Muscle of arm (tissue), 1 donor: ENCODE measurements at regions not wholly inside any gene's neighbourhood (a gene's known extent, or its start where the extent isn't known, plus 50 kb on each side); places are given as distances from the start of the nearest gene placed in this dataset.

Source experiments
- DNase-seq: peaks from one replicate; pipeline ENCODE4 v3.0.0-alpha.2; 2013

DNA sequence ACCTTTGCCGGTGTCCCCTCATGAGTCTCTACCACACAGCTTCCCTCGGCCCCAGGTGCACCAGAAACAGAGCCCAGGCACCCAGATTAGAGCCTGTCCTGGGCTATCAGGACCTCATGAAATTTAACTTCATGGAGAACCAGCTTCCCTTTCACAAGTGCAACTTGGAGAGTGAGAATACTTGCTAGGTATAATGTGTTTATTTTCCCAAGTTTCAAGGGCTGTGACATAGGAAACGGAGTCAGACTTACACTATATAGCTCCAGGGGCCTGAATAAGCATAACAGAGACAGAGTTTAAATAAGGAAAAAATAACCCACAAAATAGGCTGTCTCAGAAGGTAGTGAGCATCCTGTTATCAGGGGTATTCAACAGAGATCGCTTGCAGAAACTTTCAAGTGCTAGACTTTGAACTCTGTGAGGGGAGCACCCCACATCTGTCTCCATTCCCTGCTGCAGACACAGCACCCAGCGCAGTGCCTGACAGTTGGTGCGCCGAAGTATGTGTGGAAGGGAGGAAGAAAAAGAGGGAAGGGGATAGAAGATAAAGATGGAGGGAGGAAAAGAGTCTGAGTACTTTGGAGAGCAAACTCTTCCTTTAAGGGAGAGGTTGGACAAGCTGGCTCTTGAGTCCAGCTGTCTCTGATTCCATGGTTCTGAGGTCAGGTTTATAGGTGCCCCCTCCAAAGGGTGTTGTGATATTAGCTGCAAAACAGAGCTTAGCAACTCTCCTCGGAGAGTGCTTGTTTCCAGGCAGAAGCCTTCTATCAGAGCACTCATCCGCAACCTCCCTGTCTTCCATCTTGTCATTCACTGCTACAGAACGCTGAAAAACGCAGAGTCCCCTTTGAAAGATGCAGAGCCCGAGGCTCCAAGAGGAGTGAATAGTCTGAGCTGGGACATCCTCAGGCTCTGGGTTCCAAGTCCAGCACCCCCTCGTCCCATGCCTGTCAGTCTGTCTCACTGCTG is 84.8 kb downstream of the CPN2 start:
- DNase-seq = no peak

DNA sequence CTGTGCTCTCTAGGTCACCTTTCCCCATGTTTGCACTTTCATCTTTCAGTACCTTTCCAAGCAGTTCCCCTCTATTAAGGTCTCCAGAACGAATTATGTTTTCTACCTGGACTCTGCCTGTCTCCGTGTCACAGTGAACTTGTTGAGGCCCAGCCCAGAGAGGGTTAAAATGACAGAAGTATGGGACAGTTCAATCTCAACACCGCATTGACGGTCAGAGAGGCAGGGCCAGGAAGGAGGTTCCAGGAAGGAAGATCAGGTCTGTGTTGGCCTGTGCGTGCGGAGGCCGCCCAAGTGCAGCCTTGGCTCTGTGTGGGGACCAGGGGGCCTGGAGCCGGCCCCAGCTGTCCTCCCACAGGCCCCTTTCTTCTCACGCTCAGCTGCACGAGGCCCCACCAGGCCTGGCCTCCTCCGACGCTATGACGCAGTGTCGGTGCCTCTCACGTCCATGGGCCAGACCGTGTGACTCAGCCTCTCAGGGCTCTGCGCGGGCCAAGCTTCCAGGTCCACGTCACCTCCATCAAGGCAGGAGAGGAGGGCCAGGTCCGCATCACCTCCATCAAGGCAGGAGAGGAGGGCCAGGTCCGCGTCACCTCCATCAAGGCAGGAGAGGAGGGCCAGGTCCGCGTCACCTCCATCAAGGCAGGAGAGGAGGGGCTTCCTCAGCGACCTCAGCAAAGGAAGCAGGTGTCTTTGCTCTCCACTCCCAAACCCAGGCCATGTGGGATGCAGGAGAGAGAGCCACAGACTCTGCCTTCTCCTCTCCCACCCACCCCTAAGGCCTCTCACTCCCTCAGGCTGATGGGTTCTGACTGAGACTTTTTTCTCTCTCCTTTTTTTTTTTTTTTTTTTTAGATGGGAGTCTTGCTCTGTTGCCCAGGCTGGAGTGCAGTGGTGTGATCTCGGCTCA is 83.1 kb downstream of the CPN2 start:
- peak; percentile 72 for DNase-seq

DNA sequence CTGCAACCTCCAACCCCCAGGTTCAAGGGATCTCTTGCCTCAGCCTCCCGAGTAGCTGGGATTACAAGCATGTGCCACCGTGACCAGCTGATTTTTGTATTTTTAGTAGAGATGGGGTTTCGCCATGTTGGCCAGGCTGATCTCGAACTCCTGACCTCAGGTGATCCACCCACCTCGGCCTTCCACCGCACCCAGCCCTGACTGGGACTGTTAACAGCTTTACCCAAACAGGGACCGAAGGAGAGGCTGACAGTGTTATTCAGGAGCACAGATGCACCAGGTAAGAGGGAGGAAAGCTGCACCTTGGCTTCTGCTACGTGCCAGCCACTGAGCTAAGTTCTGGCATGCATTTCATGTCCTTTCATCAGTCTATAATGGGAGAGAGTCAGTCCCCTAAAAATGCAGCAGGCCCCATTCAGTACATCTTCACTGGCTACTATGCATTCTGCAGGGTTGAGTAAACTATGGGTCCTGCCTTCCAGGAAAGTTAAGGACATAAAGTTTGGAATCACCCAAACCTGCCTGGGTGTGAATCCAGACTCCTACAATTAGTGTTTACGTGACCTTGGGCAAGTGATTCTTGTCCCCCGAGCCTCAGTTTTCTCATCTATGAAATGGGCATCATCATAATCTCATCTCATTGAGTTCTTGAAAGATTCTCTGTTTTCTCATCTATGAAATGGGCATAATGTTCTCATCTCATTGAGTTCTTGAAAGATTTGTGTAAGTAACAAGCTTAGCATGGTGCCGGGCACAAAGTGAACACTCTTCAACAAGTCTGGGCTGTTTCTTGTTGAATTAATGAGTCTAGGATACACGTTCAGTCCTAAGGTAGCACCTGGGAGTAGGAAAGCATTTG is 82.2 kb downstream of the CPN2 start:
- DNase-seq = no peak

DNA sequence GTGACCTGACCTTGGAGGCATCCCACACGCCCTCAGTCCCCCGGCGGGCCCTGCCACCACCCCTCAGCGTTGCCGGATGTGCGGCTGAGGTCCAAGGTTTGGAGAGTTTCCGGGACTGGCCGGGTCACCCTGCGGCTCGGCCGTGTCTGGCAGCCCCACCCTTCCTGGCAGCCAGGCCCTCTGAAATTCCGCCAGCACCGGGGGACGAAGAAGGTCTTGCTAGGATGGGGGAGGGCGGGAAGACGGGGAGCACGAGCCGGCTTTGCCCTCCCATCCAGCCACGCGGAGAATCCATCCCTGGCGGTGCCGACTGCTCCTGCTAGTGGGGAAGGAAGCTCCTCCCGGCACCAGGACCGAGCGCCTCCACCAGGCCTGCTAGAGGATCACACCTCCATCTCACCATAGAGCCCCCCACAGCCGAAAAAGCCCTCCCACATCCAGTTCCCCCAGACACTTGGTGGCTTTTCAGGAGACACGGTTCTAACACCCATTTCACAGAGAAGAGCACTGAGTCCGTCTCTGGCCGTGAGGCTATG is 81.5 kb downstream of the CPN2 start:
- DNase-seq = peak; percentile 73

DNA sequence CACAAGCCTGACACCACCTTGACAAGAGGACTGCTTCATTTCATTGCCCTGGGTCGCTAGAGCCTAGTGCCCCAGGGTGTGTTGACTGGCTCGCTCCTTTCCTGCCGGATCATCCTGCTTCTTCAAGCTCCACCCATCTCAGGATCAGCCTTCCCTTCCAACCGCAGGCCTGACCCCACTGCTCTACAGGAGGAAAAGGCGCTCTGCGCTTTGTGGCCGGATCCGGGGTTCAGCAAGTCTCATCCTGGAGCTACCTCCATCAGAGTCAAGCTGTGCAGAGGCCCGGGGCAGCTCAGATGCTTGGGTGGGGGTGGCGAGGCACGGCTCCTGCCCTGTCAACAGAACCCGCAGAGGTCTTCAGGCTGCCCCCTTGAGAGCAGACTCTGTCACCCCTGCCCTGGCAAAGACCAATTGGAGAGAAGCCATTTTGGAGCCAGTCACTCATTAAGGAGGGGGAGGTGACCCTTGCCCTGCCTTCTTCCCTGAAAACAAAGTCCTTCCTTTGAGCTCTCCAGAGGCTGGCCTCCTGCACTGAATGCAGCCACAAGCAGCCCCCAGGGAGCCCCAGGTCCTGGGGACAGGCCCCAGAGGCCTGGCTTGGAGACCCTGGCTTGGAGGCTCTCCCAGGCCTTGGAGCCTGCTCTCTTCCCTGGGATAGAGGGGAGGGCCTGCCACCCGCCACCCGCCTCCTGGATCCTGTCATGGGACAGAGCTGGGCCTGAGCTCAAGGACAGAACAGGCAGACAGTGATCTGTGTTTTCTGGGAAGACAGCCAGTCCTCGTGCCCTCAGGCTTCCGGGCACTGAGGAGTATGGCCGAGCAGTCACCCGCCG is 80.3 kb downstream of the CPN2 start:
- DNase-seq = peak; percentile 64

DNA sequence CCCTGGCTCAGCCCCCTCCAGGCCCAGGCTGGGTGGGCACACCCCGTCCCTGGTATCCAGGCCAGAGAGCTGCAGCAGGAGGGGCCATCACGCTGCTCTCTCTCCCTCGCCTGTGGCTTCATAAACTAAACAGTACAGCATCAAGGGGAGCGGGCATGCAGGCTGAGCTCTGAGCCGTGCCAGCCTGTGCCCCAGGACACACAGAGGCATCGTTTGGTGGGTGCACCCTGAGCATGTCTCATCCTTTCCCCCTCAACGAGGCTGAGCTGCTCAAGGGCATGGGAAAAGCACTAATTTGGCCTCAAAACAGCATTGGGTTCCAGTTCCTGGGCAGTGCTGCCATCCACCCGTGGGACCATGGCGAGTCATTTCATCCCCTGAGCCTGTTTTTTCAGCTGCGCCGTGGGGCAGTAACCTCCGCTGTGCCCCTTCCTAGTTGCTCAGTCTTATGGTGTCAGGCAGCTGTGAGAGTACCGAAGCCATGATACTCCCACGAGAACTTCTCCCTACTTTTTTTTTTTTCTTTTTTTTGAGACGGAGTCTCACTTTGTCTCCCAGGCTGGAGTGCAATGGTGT is 79.6 kb downstream of the CPN2 start:
- no peak for DNase-seq

DNA sequence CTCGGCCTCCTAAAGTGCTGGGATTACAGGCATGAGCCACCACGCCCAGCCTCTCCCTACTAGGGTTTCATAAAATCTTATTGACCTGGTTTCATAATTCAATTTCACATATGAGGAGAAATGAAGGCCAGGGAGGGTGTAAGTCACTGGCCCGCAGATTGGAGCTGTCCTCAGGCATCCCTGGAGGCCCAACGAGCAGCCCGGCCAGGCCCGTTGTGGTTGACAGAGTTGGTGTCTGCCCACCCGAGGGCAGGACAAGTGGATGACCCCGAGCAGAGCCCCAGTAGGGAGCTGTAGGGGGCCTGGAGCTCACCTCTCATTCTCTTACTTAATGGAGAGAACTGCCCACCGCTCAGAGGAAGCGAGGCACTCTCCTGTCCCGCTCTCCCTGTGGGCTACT is 78.9 kb downstream of the CPN2 start:
- DNase-seq = no peak

DNA sequence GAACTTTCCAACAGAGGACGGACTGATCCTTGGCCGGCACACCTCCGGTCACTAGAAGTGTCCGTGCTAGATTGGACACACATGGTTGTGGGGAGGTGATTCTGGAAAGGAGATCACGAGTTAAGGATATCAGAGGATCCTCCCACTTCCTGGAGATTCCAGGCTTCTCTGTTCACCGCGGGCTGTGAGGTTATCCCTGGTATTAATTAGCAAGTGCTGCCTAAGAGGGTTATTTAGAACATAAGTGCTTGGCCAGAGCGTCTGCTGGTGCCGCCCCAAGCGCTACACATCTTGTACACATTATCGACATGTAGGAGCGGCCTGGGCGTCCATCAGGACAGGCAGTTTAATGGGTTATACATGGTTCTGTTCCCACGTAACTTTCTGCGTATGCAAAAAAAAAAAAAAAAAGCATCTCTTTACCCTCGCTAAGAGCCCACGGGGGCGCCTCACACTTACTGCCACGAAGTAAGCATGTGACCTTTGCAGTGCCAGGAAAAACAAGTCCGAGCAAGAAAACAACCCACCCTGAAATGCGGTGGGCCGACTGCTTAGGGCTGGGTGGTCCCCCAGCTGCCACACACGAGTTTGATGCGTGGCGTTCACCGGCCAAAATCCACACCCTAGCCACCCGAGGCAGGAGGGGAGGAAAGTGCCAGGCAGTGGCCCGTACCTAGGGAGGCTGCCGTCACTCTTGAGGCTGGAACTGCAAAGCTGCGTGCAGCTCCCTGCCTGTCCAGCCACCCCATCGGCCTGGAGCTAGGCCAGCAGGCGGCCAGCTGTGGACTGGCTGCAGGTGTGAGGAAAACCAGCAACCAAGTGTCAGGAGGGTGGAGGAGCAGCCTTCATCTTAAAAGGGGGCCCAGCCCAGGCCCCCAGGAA is 78.0 kb downstream of the CPN2 start:
- peak; percentile 36 for DNase-seq

DNA sequence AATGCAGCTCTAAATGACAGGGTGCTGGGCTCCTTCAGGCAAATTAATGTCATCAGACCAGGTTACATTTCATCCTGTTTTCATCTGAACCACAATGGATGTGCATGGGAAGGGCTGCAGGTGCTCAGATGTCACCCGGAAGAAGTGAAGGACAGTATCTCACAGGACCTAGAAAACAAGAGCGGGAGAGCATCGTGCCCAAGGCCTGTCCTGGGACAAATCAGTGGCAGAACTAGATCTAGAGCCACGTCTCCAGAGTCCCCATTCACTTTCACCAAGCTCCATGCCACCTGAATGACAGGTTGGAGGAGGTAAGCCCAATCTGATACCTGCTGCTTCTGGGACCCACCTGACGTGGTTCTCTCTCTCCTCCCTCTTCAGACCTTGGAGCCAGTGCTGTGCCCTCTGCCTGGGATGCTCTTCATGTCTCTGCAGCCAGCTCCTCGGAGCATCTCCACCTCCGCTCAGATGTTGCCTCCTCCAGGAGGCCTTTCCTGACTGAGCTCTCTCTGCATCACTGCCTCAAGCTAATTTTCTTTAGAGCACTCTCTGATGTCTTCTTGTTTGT is 77.3 kb downstream of the CPN2 start:
- DNase-seq = no peak

DNA sequence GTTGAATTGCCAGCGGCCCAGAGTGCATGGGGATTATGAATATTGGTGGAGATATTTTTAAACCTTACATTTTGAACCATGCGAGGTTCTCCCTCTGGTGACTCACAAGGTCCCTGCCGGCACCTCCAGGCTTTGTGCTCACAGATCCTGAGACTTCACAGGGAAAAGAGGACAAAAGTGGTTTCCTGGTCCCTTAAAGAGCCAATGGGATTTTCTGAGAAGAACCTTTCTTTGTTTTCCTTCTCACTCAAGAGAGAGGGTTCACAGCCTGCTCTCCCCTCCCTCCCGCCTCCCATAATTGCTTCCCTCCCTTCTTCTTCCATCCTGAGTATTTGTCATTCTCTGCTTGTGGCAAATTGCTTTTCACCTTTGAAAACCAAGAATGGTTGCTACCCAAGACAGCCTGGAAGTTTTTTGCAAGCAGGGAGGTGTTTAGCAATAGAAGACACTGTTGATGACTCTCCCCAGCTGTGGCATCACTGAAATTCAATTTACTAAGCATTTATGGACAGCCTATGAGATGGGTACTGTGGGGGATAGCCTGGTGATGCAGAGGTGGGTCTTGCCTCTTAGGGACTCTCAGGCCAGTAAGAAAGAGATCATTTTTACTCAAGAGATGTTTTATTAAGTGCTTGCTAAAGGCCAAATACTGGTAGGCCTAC is 76.6 kb downstream of the CPN2 start:
- DNase-seq = no peak

DNA sequence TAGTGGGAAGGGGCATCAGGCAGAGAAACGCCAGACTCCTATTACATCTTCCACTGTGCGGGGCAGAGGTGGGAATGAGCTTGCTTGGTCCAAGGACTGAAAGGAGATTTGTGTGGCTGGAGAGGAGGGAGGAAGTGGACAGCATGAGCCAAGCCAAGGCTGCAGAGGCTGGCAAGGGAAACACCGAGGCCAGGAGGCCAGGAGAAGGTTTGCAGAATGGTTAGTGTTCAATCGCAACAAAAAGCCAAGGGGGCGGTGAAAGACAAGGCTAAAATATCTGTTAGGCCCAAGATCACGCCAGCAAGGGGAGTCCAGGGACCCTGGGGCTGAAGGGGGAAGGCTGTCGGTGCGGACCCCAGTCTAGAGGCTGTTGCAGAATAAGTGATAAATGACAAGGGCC is 75.8 kb downstream of the CPN2 start:
- DNase-seq = no peak

DNA sequence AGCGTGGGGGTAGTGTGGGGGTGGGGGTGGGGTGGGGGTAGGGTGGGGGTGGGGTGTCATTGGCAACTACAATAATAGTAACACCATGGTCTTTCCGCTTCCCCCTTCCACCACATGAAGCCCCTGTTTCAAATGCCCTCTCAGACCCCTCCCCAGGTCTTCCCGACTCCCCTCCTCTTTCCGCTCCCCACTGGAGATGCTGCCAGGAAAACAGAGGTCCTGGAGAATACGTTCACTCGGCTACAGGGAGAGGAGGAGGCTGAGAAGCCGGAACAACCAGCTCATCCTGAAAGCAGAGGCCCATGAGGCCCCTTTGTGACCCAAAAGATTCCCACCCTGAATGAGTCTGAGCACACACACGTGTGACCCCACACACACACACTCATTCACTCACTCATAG is 75.4 kb downstream of the CPN2 start:
- no peak for DNase-seq

DNA sequence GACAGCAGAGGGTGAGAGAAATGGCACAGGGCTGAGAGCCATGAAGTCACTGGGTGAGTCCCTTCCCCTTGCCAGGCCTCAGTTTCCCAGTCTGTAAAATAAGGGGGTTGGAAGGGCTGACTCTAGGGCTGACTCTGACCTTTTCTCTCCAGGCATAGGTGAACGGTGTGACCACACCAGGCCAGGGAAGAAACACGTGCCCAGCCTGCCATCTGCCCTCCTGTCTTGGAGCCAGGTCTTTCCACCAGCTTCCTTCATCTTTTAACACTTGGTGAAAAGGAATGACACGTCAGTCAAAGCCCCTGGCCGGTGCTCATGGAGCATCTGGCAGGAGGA is 74.4 kb downstream of the CPN2 start:
- no peak for DNase-seq

DNA sequence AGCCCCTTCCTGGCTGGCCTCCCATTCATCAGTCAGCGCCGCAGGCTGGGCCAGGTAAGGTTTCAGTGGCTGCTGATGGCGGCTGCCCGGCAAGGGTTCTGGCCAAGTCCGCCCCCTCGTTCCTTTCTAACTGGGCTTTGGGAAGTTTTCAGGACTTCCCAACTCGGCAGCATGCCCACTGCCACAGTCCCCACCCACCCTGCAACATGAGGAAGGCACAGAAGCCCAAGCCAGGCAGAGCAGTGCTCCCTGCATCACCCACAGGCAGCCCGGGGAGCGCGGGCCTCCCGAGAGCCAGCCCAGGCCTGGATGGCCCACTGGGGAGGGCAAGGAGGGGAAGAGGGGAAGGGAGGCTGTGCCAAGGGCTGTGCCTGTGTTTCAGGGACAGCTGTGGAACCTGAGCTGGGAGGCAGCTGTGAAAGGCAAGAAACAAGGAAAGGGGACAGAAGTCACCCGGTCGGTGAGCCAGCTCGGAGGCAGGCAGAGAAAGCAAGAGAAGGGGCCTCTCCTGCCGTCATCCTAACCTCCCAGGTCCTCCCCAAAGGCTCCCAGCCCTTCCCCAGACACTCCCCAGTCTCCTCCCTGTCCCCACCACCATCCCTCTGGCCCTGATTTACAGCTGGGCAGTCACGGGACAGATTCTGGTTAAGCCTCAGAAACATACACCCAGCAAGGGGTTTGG is 73.9 kb downstream of the CPN2 start:
- DNase-seq = peak; percentile 74

DNA sequence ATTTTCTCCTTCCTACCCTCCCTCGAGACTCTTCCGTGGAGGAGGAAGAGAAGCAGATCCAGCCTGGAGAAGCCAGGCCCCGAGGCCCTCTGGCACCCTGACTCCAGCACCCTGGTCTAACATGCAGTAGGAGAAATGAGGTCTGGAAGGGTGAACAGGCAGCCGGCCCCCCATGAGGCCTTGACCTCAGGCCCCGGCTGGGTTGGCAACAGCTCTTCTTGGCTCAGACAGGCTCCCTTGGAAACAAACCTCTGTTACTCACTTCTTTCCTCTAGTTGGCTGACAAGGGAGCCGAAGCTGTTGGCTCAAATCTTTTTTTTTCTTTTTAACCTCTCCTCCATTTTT is 73.4 kb downstream of the CPN2 start:
- peak; percentile 82 for DNase-seq

DNA sequence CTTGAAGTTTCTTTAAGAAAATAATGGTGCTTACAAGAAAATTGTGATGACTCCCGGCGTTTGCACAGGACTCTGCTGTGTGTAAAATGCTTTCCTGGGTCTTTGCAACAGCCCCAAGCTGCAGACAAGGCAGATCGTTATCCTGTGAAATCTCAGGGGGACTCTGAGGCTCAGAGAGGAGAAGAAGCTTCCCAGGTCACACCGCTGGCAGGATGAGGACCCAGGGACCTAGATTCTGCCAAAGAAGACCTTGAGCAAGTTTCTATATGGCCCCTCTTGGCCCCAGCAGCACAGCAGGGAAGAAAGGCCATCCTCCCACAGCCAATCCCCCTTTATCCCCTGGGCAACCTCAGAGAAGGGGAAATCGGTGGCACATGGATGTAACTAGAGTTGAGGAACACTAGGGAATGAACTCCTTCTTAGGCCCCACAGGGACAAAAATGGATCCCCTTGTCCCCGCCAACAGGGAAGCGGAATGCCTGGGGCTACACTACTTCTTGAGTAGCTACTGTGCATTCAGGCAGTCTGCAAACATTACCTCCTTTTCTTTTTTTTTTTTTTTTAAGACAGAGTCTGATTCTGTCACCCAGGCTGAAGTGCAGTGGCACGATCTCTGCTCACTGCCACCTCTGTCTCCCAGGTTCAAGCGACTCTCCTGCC is 72.8 kb downstream of the CPN2 start:
- no peak for DNase-seq

DNA sequence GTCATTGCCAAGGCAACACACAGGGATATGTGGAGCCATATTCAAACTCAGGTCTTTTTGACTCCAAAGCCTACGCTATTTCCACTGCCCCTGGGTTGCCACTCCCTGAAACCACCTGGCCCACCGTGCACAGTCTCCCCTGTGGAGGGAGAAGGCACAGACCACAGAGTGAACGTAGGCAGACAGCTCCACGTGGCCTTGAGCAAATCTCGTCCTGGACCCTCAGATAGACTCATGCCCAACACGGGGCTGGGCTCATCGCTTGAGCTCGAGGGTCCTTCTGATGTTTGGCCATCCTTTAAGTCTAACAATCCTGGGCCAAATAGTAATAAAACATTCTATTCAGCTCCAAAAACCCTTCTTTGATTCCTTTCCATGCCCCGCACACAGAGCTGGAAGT is 72.0 kb downstream of the CPN2 start:
- DNase-seq = no peak
